ENCODE measurements at regions not wholly inside any gene's neighbourhood (a gene's known extent, or its start where the extent isn't known, plus 50 kb on each side); places are given as distances from the start of the nearest gene placed in this dataset.

DNA sequence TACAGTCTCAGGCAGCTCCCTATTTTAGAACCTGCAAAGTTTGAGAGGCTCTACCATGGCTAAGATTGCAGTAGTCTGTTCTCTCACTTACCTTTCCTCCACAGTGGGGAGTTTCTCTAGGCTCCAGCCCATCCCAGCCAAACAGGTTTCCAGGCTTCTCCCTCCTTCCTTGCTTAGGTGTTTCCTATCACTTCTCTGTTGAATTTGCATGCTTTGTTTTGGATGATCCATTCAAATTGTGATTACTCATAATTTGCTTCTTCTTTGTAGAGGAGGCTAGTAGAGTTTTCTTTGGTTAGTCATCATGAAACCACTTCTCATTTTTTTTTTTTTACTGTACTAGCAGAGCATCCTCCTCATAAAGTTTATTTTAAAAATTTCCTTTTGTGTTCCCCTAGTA is 1242.2 kb upstream of the MIR17HG start:
- TF ChIP-seq, protein P1, sequence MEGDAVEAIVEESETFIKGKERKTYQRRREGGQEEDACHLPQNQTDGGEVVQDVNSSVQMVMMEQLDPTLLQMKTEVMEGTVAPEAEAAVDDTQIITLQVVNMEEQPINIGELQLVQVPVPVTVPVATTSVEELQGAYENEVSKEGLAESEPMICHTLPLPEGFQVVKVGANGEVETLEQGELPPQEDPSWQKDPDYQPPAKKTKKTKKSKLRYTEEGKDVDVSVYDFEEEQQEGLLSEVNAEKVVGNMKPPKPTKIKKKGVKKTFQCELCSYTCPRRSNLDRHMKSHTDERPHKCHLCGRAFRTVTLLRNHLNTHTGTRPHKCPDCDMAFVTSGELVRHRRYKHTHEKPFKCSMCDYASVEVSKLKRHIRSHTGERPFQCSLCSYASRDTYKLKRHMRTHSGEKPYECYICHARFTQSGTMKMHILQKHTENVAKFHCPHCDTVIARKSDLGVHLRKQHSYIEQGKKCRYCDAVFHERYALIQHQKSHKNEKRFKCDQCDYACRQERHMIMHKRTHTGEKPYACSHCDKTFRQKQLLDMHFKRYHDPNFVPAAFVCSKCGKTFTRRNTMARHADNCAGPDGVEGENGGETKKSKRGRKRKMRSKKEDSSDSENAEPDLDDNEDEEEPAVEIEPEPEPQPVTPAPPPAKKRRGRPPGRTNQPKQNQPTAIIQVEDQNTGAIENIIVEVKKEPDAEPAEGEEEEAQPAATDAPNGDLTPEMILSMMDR (IDR thresholded peaks at IDR 0.05; ENCODE audit: poor library complexity): no peak
- no peak for TF ChIP-seq EZH2 (IDR thresholded peaks at IDR 0.05; ENCODE audit: borderline replicate concordance)
